ENCODE measurements at regions not wholly inside any gene's neighbourhood (a gene's known extent, or its start where the extent isn't known, plus 50 kb on each side); places are given as distances from the start of the nearest gene placed in this dataset.

DNA sequence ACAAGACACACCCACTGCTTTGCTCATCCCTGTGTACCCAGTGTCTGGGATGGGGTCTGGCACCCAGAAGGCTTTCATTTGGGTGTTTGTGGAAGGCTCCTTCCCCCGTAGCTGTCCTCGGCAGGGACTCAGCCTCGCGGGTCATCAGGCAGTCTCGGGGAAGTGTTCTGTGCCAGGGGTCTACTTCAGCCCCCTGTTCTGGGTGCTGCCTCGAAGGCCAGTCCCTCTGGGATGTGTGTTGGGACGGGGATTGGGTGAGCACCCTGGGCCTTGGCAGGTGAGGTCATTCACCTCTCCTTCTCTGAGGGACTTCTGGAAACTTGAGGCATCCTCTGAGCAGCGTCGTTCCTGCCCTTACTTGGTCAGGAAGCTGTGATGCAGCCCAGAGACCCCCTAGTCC lies 65.5 kb downstream of the RPUSD4 start:
- TF ChIP-seq REST (IDR thresholded peaks at IDR 0.05; ENCODE audit: low read depth) (no peak), TEAD4 (IDR thresholded peaks at IDR 0.05) (no peak), TCF12 (IDR thresholded peaks at IDR 0.05; ENCODE audit: low read depth) (no peak), ZBTB7A (IDR thresholded peaks at IDR 0.05; ENCODE audit: low read depth) (no peak), CREB1 (IDR thresholded peaks at IDR 0.05; ENCODE audit: low read depth) (no peak), YY1 (IDR thresholded peaks at IDR 0.05; ENCODE audit: low read depth) (no peak), CEBPB (IDR thresholded peaks at IDR 0.05) (no peak), EP300 (IDR thresholded peaks at IDR 0.05; ENCODE audit: borderline replicate concordance) (no peak), FOXM1 (IDR thresholded peaks at IDR 0.05; ENCODE audit: borderline replicate concordance, low read depth) (no peak), NFIC (IDR thresholded peaks at IDR 0.05) (no peak), RAD21 (IDR thresholded peaks at IDR 0.05; ENCODE audit: low read depth) (no peak), TAF1 (IDR thresholded peaks at IDR 0.05; ENCODE audit: low read depth) (no peak), EGR1 (IDR thresholded peaks at IDR 0.05) (no peak)
- TF ChIP-seq, protein P1, sequence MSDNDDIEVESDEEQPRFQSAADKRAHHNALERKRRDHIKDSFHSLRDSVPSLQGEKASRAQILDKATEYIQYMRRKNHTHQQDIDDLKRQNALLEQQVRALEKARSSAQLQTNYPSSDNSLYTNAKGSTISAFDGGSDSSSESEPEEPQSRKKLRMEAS (IDR thresholded peaks at IDR 0.05), result no peak
- TF ChIP-seq, protein P2, sequence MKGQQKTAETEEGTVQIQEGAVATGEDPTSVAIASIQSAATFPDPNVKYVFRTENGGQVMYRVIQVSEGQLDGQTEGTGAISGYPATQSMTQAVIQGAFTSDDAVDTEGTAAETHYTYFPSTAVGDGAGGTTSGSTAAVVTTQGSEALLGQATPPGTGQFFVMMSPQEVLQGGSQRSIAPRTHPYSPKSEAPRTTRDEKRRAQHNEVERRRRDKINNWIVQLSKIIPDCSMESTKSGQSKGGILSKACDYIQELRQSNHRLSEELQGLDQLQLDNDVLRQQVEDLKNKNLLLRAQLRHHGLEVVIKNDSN (IDR thresholded peaks at IDR 0.05), result no peak

GRCh38 chr11:126140926-126141280 lies 70.5 kb downstream of the RPUSD4 start:
- TF ChIP-seq ZBTB7A (IDR thresholded peaks at IDR 0.05; ENCODE audit: low read depth) (no peak), NFIC (IDR thresholded peaks at IDR 0.05) (peak; percentile 23; the same call in 1 of the 2 replicates), REST (IDR thresholded peaks at IDR 0.05; ENCODE audit: low read depth) (no peak)
- TF ChIP-seq, protein P1 (IDR thresholded peaks at IDR 0.05), result 0 out of 2 replicates have a peak, but pooled peaks have one; percentile 30

DNA sequence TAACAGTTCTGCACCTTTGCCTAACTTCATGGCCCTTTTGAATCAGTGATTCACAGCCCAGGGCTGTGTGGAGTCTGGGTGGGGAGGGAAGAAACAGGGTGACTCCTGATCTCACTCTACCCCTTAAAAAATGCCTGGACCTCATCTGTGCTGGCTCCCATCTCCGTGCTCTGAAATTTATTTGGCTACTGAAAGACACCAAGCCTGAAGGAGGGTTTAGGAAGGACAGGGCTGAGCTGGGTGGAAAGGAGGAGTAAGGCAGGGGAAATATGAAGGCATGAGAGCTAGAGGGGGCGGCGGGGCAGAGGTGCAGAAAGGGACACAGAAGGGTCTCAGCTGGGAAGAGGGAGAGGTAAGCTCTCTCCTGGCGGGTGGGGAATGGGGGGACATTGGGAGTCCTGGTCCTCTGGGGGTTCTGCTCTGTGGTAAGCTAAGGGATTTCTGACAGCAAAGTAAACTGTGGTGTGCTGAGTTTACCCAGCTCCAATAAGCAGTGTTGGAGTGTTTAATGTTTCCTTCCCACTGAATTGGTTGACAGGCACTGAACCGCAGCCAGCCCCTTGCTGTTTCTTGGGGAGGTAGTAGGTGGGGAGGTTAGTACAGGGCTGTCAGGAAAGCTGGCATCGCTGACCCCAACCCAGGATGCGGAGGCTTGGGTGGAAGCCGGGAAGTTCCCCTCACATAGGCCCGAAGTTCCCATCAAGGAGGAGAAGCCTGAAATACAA lies 71.1 kb downstream of the RPUSD4 start:
- TF ChIP-seq EGR1 (IDR thresholded peaks at IDR 0.05), result no peak
- TF ChIP-seq TEAD4 (IDR thresholded peaks at IDR 0.05), result no peak
- TF ChIP-seq TCF12 (IDR thresholded peaks at IDR 0.05; ENCODE audit: low read depth), result no peak
- TF ChIP-seq FOXM1 (IDR thresholded peaks at IDR 0.05; ENCODE audit: borderline replicate concordance, low read depth), result no peak
- TF ChIP-seq CEBPB (IDR thresholded peaks at IDR 0.05), result no peak
- no peak for TF ChIP-seq ZBTB7A (IDR thresholded peaks at IDR 0.05; ENCODE audit: low read depth)
- no peak for TF ChIP-seq RAD21 (IDR thresholded peaks at IDR 0.05; ENCODE audit: low read depth)
- no peak for TF ChIP-seq NFIC (IDR thresholded peaks at IDR 0.05)
- TF ChIP-seq TAF1 (IDR thresholded peaks at IDR 0.05; ENCODE audit: low read depth), result no peak
- no peak for TF ChIP-seq REST (IDR thresholded peaks at IDR 0.05; ENCODE audit: low read depth)
- no peak for TF ChIP-seq CREB1 (IDR thresholded peaks at IDR 0.05; ENCODE audit: low read depth)

DNA sequence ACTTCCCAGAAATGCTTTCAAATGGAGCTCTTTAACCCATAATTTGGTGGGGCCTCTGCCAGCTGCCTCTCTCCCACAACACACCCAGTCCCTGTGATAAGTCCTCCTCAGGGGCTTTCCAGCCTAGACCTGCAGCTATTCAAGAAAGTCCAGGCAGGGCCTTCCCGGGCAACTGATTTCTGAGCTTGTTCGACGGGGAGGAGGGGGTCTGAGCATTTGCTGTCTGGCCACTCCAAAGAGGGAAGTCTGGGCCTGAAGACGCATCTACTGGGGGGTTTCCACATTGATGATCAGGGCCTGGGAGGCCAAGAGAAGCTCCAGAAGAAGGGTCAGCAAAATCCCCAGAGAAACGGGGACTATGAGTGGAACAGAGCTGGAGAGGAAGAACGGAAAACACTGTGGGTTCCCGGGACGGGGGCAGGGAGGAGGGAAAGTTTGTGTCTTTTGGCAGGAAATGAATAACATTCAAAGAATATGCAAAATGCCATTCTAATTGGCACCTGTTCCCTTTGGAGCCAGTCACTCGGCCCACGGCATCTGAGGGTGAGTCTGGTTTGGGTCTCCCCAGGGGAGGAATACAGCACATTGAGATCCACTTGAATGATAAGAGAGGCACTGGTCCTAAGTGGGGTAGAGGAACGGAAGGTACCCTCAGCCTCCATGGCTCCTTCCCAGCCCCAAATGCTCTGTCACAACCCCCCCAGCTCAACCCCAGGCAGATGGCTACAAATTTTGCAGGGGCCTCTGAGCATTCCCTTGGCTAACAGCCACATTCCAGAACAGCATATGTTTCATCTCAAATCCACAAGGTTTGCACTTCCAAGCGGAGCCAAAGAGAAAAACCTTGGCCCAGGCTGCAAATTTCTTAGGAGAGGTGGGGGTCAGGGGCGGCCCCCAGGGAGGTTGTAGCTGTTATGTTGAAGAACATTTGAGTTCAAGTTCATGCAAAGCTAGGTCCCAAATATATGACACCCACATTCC lies 72.0 kb downstream of the RPUSD4 start:
- TF ChIP-seq NFIC (IDR thresholded peaks at IDR 0.05) (peak; percentile 55), CEBPB (IDR thresholded peaks at IDR 0.05) (no peak)
